ENCODE measurements at regions not wholly inside any gene's neighbourhood (a gene's known extent, or its start where the extent isn't known, plus 50 kb on each side); places are given as distances from the start of the nearest gene placed in this dataset.

- TF ChIP-seq CTCF (IDR thresholded peaks at IDR 0.05) (no peak), EP300 (IDR thresholded peaks at IDR 0.05) (no peak), POLR2AphosphoS5 (IDR thresholded peaks at IDR 0.05) (no peak)
These were observed 503.8 kb upstream of the ADAMTS16 start for GRCh38 chr5:4636378-4636777.
